GM21825 (cell line): ENCODE measurements at regions not wholly inside any gene's neighbourhood (a gene's known extent, or its start where the extent isn't known, plus 50 kb on each side); places are given as distances from the start of the nearest gene placed in this dataset.

Source experiments
- ATAC-seq: cut with Tn5 transposase; IDR thresholded peaks from one replicate; pipeline ENCODE4 v1.9.1; 2021; ENCODE audit warnings: mild to moderate bottlenecking, moderate library complexity; ENCODE audit not compliant: unreplicated experiment

- ATAC-seq: no peak
Observed at GRCh38 chr4:163621821-163622220, 127.3 kb downstream of the TMA16 start.

- ATAC-seq: no peak
Observed at GRCh38 chr4:163622379-163623035, 128.0 kb downstream of the TMA16 start.

GRCh38 chr4:163623787-163624186 lies 129.3 kb downstream of the TMA16 start:
- ATAC-seq: no peak

- no peak for ATAC-seq
Observed at GRCh38 chr4:163624727-163625126, 130.2 kb downstream of the TMA16 start.

GRCh38 chr4:163631288-163631687 lies 136.8 kb downstream of the TMA16 start:
- no peak for ATAC-seq

- ATAC-seq: no peak
Observed at GRCh38 chr4:163638909-163639308, 144.4 kb downstream of the TMA16 start.

- ATAC-seq: no peak
Observed at GRCh38 chr4:163649557-163650091, 155.1 kb downstream of the TMA16 start.

- no peak for ATAC-seq
Observed at GRCh38 chr4:163651761-163652160, 157.3 kb downstream of the TMA16 start.

GRCh38 chr4:163654621-163655020 lies 160.1 kb downstream of the TMA16 start:
- no peak for ATAC-seq

GRCh38 chr4:163660636-163661035 lies 166.1 kb downstream of the TMA16 start:
- ATAC-seq: no peak

- ATAC-seq: peak; percentile 34
Observed at GRCh38 chr4:163662768-163663167, 168.3 kb downstream of the TMA16 start.

GRCh38 chr4:163663454-163664225 lies 169.2 kb downstream of the TMA16 start:
- ATAC-seq: peak; percentile 79

GRCh38 chr4:163665101-163665500 lies 170.6 kb downstream of the TMA16 start:
- ATAC-seq: no peak

- peak; percentile 38 for ATAC-seq
Observed at GRCh38 chr4:163665521-163666331, 171.2 kb downstream of the TMA16 start.

GRCh38 chr4:163666332-163666873 lies 171.9 kb downstream of the TMA16 start:
- ATAC-seq: no peak

GRCh38 chr4:163672751-163673150 lies 178.3 kb downstream of the TMA16 start:
- ATAC-seq: no peak

- ATAC-seq: no peak
Observed at GRCh38 chr4:163673848-163674697, 179.6 kb downstream of the TMA16 start.

GRCh38 chr4:163679189-163679588 lies 184.7 kb downstream of the TMA16 start:
- ATAC-seq: no peak

GRCh38 chr4:163680386-163681098 lies 186.1 kb downstream of the TMA16 start:
- ATAC-seq: no peak
